Dermis blood vessel endothelial cell (primary cell): ENCODE measurements at regions not wholly inside any gene's neighbourhood (a gene's known extent, or its start where the extent isn't known, plus 50 kb on each side); places are given as distances from the start of the nearest gene placed in this dataset.
"Not testable (repeated sequence)": the region's sequence is repeated elsewhere in the genome, so short reads cannot be mapped to it uniquely, and the experiment has no call there.

Experiments used
- DNase-seq: peaks from one replicate; pipeline ENCODE4 v3.0.0; 2010

- not testable (repeated sequence) for DNase-seq
These were observed 54.7 kb downstream of the PROP1 start for GRCh38 chr5:177941386-177941785.

DNA sequence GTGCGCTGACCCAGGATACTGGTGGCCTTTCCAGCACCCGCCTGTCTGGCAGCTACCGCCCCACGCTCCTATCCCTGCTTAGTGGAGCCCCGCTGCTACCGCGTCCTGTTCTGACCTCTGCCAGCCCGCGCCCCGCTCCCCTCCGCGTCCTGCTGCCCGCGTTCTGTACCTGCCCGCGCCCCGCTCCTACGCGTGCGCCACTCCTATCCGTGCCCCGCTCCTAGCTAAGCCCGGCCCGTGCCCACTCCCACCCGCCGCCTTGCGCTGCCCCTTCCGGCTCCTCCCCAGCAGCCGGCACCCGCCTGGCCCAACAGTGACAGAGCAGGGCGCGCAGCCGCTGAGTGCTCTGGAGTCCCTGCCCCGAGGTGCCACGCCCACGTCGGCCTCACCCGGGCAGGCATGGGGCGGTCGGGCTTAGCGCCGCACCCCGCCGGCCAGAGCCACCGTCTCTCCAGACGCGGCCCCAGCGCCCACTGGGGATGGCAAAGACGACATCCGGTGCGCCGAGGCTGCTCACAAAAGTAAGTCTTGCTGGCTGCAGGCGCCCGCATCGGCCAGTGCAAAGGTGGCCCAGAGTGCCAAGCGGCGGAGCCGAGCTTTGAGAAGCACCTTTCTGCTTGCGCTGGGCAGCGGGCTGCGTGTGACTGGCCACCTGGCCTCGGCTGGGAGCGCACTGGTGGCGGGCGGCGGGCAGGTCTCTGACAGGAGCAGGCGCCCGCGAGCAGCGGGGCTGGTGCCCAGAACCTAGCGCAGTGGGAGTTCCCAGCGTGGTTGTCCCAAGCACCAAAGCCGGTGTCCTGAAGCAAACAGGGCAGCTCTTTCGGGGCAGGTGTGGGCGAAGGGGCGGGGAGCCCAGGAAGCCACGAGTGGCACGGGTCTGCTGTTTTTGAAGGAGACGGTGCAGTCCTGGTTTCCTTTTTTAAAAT lies 56.5 kb downstream of the PROP1 start:
- peak; percentile 6 for DNase-seq

DNA sequence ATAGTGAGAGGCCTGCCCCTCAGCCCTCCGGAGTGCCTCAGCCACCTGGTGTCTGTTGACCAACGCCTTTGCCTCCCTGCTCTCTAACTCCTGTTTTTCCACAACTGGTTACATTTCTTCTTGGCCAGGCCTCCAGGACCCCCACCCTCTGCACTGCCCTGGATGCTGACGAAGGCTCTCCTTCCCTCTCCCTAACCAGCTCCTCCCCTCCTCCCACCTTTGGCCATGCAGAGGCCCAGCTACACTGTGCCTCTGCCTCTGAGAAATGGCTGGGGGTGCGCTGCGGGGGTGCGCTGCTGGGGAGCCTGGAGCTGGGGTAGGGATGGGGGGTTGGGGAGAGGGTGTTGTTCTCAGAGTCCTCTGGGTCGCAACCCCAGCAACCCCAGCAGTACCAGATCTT lies 57.3 kb downstream of the PROP1 start:
- DNase-seq: not testable (repeated sequence)

DNA sequence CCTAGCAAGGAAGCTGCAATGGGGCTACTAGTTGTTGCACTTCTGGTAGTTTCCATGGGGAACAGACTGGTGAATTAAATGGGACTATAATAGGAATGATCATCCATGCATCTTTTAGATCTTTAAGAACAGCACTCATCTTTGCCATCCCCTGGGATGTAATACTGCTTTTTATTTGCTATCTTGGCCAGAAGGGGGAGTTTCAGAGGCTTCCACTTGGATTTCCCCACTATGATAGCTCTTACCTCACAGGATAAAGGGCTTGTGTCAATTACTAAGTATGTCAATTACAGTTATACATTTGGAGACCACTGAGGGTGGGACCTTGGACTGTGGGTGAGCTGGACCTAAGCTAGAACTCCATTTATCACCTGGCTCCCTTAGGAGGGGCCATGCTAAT lies 61.8 kb downstream of the PROP1 start:
- DNase-seq: peak; percentile 25

- DNase-seq: not testable (repeated sequence)
These were observed 65.6 kb downstream of the PROP1 start for GRCh38 chr5:177930269-177931022.

GRCh38 chr5:177929618-177930017 lies 66.4 kb downstream of the PROP1 start:
- not testable (repeated sequence) for DNase-seq

DNA sequence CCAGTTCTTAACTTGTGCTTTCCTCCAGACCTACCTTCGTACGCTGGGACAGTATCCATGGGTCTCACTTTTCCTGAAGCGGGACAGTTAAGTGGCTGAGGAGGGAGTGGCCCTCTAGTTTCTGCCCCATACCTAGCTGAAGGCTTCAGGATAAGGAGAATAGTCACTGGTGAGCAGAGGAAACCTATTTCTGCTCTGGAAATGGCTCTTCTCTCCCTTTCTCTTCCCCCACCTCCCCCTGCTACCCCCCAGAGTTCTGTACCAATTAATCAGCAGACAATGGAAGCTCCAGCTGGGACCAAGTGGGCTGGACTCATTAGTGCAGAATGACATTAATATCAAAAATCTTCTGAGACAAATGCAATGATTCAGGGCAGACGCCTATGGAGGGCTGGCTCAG lies 68.5 kb downstream of the PROP1 start:
- not testable (repeated sequence) for DNase-seq

DNA sequence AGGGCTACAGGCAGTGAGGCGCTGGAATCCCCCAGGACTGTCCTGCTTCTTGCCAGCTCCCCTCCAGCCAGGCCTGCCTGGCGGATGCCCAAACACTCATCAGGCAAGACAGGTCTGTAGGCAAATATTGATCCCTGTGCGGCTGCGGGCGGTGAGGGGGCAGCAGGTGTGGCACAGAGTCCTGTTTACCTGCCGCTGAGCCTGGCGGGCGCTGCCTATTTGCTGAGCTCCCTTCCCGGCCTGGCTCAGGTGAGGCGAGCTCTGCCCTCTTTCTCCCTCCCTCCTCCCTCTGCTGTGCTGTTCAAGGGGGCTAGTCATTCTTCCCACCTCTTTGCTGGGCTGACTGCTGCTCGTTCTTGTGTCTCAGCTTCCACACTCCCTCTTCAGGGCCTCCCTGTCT lies 71.5 kb downstream of the PROP1 start:
- not testable (repeated sequence) for DNase-seq

DNA sequence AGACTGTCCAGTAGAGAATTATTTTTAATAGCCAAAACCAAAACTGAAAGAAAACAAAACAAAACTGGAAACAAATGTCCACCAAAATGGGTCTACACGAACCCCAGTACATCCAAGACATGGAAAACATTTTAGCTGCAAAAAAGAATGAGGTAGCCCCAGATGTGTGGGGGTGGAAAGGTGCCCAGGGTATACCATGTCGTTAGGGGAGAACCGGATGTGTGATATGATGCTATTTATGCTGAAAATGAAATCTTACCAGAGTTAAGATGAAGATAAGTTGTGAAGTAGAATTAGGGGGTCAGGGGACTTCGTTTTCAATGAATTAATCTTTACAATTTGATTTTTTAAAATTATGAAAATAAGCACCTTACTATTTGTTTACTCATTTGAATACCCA lies 72.2 kb downstream of the PROP1 start:
- not testable (repeated sequence) for DNase-seq

GRCh38 chr5:177923189-177923588 lies 72.9 kb downstream of the PROP1 start:
- DNase-seq: not testable (repeated sequence)

GRCh38 chr5:177909261-177909660 lies 86.8 kb downstream of the PROP1 start:
- DNase-seq: not testable (repeated sequence)

GRCh38 chr5:177902806-177903205 lies 93.2 kb downstream of the PROP1 start:
- not testable (repeated sequence) for DNase-seq

GRCh38 chr5:177900066-177900465 lies 96.0 kb downstream of the PROP1 start:
- not testable (repeated sequence) for DNase-seq

GRCh38 chr5:177894681-177895453 lies 101.2 kb downstream of the PROP1 start:
- DNase-seq: not testable (repeated sequence)

DNA sequence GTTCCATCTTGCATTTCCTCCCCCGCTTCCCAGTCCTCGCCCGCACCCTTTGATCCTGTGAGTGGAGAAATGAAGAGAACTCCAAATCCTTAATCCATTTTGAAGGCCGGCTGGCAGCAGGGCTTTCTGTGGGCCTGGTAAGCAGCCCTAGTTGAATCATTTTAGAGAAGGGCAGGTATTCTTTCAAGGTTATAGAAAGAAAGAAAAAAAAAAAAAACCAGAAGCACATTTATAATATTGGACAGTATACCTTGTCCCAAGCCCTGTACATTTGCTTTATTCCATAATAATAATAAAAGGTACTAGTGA lies 103.7 kb downstream of the PROP1 start:
- DNase-seq: not testable (repeated sequence)

- DNase-seq: not testable (repeated sequence)
These were observed 104.3 kb downstream of the PROP1 start for GRCh38 chr5:177891547-177892356.

GRCh38 chr5:177883295-177883694 lies 100.6 kb upstream of the FAM153A start:
- DNase-seq: not testable (repeated sequence)

DNA sequence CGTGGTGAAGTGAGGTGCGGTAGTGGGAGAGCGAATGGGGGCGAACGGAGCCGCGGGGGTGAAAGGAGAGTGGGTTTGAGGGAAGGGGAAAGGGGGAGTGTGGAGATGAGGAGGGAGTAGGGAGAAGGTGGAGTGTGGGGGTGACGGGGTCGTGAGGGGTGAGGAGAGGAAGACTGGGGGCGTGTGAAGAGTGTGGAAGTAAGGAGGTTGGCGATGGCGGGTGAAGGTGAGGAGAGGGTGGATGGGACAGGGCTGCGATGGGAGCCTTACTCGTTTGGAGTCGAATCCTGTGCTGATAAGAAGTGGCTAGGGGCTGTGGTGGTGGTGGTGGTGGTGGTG lies 93.2 kb upstream of the FAM153A start:
- DNase-seq: not testable (repeated sequence)

DNA sequence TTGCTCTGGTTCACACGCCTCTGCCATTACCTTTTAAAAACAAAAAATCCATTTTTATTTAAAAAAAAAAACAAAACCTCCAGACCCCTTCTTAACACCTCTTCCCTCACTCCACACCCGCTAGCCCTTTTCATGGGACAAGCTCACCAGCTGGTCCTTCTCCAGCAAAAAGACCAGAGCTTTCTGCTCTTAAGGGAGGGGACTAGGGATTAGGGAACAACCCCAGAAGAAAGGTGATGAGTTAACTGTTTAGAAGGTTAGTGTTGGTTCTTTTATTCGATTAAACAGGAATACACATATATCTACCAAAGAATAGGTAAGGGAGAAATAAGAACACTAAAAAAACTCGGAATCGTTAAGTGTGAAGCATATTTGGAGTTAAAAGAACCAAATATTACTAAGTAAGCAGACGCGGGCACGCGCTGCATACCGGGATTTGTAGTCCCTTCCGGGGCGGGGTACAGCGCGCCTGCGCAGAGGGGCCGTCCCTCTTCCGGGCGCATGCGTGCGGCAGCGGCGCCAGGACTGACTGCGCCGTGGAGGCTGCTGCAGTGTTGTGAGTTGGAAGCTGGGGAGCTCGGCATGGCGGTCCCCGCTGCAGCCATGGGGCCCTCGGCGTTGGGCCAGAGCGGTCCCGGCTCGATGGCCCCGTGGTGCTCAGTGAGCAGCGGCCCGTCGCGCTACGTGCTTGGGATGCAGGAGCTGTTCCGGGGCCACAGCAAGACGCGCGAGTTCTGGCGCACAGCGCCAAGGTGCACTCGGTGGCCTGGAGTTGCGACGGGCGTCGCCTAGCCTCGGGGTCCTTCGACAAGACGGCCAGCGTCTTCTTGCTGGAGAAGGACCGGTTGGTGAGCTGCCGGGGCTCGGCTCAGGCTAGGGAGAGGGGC lies 92.6 kb upstream of the FAM153A start:
- not testable (repeated sequence) for DNase-seq

- not testable (repeated sequence) for DNase-seq
These were observed 81.2 kb upstream of the FAM153A start for GRCh38 chr5:177863822-177864446.
